GM21825 (cell line): ENCODE measurements at regions not wholly inside any gene's neighbourhood (a gene's known extent, or its start where the extent isn't known, plus 50 kb on each side); places are given as distances from the start of the nearest gene placed in this dataset.

Experiments used
- ATAC-seq: cut with Tn5 transposase; IDR thresholded peaks from one replicate; pipeline ENCODE4 v1.9.1; 2021; ENCODE audit warnings: mild to moderate bottlenecking, moderate library complexity; ENCODE audit not compliant: unreplicated experiment

DNA sequence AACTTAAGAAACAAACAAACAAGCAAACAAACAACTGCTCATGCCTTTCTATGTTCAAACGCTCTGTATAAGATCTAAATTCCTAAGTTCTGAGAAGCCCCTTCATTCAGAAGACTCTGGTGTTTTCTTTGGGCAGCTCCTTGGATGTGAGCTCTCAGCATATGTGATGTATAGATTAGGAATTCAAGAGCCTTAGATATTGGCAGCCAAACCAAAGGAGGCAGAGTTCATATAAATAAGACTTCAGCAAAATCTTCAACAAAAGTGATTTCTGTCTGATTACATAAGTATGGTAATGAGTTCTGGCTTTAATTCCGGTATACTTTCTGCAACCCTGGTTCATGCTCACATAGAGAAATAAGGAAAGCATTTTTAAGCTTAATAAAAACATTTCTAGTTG is 145.6 kb downstream of the DYRK2 start:
- ATAC-seq, result no peak

- ATAC-seq, result no peak
Observed at GRCh38 chr12:67795236-67795635, 146.7 kb downstream of the DYRK2 start.

DNA sequence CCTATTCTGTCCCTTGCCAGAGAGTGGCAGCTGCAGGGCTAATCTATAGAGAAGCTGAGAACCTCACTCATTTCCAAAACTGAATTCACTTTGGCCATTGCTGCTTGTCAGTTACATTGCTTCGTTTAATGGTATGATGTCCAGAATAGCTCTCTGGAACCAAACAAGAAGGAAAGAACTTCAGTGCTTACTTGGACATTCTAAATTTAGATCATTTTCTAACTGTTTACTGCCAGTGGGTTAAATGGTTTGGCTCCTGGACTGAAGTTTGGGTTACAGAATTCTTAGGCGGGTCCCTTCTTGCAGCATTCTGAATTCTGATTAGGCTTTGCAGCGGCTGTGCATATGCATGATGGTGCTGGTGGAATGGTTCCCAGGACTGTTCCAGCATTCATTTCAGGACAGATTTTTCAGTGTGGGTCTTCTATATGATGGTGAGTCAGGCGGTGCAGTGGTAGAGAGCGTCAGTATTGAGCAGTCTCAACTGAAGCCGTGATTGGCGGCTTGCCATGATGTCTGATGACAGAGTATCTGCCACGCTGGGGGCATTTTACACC is 148.7 kb downstream of the DYRK2 start:
- no peak for ATAC-seq

GRCh38 chr12:67797753-67798152 is 149.2 kb downstream of the DYRK2 start:
- no peak for ATAC-seq

- ATAC-seq, result no peak
Observed at GRCh38 chr12:67798768-67799167, 150.2 kb downstream of the DYRK2 start.

DNA sequence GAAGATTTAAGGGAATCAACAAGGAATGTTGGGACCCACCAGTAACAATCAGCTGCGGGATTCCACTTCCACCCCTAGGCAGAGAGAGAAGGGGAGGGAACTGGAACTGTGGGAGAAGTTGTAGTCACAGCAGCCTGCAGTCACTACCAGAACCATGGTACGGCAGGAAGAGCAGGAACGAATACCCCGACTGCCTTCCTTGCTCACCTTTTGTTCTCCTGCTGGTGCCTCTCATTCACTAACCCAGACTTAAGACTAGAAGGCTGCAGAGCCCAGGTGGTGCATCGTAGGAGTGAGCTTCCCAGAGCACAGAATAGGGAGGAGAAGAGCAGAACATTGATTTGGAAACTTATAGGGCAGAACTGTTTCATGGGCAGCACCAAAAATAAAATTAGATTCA is 154.2 kb downstream of the DYRK2 start:
- ATAC-seq, result no peak

- no peak for ATAC-seq
Observed at GRCh38 chr12:67803278-67803993, 154.9 kb downstream of the DYRK2 start.

GRCh38 chr12:67804168-67804567 is 155.6 kb downstream of the DYRK2 start:
- no peak for ATAC-seq

- ATAC-seq, result no peak
Observed at GRCh38 chr12:67807814-67808213, 159.3 kb downstream of the DYRK2 start.

DNA sequence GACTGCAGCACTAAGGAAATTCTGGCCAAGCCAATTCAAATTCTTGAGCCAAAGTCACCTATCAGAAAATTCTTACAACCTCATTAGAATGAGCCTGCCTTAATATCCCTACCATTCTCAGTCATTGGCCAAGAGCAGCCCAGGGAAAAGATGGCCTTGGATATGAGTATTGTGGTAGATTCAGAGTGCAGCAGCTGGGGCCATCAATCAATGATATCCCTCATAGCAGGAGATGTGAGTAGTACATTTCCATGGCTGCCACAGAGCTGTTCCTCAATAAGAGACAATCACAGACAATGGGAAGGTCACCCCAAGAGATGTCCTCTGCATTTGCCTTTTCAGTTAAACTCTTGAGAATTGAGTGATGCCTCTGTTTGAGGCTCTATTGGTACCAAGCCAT is 161.6 kb downstream of the DYRK2 start:
- no peak for ATAC-seq

DNA sequence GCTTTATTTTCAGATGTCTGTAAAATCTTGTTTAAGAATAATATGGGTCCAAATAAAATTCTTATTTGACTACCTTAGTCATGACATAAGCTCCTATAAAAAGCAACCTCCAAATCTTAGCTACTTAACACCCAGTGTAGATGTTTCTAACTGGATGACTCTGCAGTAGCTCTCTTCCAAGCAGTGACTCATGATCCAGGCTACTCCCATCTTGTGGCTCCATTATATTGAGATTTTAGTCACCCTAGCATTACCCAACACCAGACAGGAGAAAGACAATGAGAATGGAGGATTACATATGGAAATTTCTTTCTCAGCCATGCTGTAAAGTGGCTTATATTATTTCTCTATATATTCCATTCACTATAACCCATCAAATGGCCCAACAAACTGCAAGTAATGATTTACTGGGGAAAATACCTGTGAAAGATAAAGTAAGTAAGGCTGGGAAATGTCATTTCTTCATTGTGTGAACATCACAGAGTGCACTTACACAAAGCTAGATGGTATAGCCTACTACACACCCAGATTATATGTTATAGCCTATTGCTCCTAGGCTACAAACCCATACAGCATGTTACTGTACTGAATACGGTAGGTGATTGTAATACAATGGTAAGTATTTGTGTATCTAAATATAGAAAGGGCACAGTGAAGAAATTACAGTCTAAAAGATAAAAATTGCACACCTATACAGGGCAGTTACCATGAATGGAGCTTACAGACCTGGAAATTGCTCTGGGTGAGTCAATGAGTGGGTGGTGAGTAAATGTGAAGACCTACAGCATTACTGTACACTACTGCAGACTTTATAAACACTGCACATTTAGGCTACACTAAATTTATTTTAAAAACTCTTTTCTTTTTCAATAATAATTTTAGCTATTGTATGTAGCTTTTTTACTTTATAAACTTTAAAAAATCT is 163.2 kb downstream of the DYRK2 start:
- no peak for ATAC-seq

GRCh38 chr12:67813456-67813904 is 164.9 kb downstream of the DYRK2 start:
- no peak for ATAC-seq

GRCh38 chr12:67816269-67816668 is 167.7 kb downstream of the DYRK2 start:
- no peak for ATAC-seq

- no peak for ATAC-seq
Observed at GRCh38 chr12:67818459-67818903, 169.9 kb downstream of the DYRK2 start.

DNA sequence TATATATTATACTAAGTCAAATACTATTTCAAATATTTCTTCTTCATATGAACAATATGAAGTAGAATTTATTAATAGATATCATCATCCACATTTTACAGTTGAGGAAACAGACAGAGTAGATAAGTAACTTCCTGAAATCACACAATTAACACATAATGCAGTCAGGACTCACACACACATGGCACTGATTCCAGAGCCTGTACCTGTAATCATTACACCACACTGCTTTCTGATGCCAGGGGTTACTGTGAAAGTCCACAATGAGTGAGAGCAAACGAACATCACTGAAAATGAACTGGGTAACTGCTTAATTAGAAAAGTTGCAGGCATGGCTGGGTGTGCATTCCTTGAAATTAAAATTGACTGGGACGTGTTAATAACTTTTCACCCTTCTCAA is 169.3 kb upstream of the IFNG-AS1 start:
- ATAC-seq, result no peak

GRCh38 chr12:67820694-67821093 is 168.6 kb upstream of the IFNG-AS1 start:
- no peak for ATAC-seq

GRCh38 chr12:67822826-67823225 is 166.4 kb upstream of the IFNG-AS1 start:
- ATAC-seq, result no peak

GRCh38 chr12:67826148-67826547 is 163.1 kb upstream of the IFNG-AS1 start:
- ATAC-seq, result no peak

DNA sequence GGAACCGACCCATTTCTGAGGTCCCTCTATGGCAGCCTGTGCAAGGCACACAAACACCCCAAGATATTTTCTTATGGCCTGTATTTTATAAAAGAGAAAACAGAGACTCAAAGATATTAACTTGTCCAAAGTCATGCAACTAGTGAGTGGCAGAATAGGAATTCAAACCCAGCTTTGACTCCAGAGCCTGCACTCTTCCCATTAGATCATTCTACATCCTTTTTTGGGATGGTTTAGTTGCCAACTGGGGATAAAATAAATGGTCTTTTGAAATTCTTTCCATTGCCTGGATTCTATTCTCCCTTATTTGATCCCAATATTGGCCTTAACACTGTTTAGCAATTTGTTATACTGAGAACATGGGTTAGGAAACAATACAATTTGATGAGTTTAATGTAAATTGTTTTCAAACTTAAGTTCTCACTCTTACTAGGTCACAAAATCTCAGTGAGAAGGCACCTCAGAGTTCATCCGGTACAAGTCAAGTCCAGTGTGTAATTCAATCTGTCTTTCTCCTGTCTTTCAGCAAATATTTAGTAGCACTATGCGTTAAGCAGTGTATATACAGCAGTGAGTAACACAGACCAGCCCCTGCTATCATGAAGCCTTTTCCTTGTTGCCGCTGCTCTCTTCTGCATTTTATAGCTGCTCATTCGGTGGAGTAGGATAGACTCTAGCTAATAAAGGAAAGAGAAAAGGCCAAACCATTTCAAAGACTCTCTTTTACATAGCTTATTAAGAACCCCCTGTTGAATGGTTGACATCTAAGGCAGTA is 162.1 kb upstream of the IFNG-AS1 start:
- no peak for ATAC-seq

GRCh38 chr12:67827820-67828383 is 161.3 kb upstream of the IFNG-AS1 start:
- peak; percentile 57 for ATAC-seq

GRCh38 chr12:67829896-67830295 is 159.4 kb upstream of the IFNG-AS1 start:
- ATAC-seq, result no peak
